DND-41 (cell line): ENCODE measurements at regions not wholly inside any gene's neighbourhood (a gene's known extent, or its start where the extent isn't known, plus 50 kb on each side); places are given as distances from the start of the nearest gene placed in this dataset.
A peak's percentile ranks its signal among the peaks of the same experiment; 100 is the strongest.

Experiments
- ATAC-seq: fragments of 200-7000 bp; cut with Tn5 transposase; 3 replicates; pipeline ENCODE4 v1.9.1; 2021; ENCODE audit warnings: low read depth; ENCODE audit not compliant: insufficient read depth
- DNase-seq: peaks from one replicate; pipeline ENCODE4 v3.0.0-alpha.2; 2020
- H2AFZ ChIP-seq: 2 replicates; pipeline ENCODE4 v1.6.0; 2012; ENCODE audit warnings: low read depth, low read length
- H3K27ac ChIP-seq: 2 replicates; pipeline ENCODE4 v1.5.1; 2012; ENCODE audit warnings: low read length, inconsistent platforms
- H3K27me3 ChIP-seq: fragments of 200-600 bp; sonication (generic); 2 replicates; pipeline ENCODE4 v1.6.0; 2012; ENCODE audit warnings: low read length, mild to moderate bottlenecking, inconsistent platforms; ENCODE audit not compliant: insufficient read depth, poor library complexity
- H3K36me3 ChIP-seq: 2 replicates; pipeline ENCODE4 v1.5.1; 2012; ENCODE audit warnings: low read length, inconsistent platforms; ENCODE audit not compliant: insufficient read depth
- H3K4me1 ChIP-seq: 2 replicates; pipeline ENCODE4 v1.5.1; 2012; ENCODE audit warnings: mild to moderate bottlenecking, low read length; ENCODE audit not compliant: insufficient read depth
- H3K4me2 ChIP-seq: 2 replicates; pipeline ENCODE4 v1.6.0; 2012; ENCODE audit warnings: mild to moderate bottlenecking, moderate library complexity, low read length, inconsistent platforms; ENCODE audit not compliant: insufficient read depth
- H3K4me3 ChIP-seq, 2 experiments: fragments of 200-600 bp in 1 of 2; shearing (Covaris generic) in 1 of 2; 2 replicates each; pipeline ENCODE4 v1.5.1; 2012 to 2016; ENCODE audit warnings: inconsistent platforms in 2 of 2, low read length in 2 of 2, mild to moderate bottlenecking in 2 of 2, low read depth in 1 of 2, moderate library complexity in 1 of 2
- H3K79me2 ChIP-seq: 2 replicates; pipeline ENCODE4 v1.6.0; 2012; ENCODE audit warnings: low read length, inconsistent platforms; ENCODE audit not compliant: insufficient read depth
- H3K9ac ChIP-seq: 2 replicates; pipeline ENCODE4 v1.6.0; 2012; ENCODE audit warnings: low read depth, mild to moderate bottlenecking, inconsistent platforms, low read length, moderate library complexity
- H3K9me3 ChIP-seq: 2 replicates; pipeline ENCODE4 v1.5.1; 2012; ENCODE audit warnings: low read length, moderate library complexity, mild to moderate bottlenecking, inconsistent platforms; ENCODE audit not compliant: insufficient read depth, severe bottlenecking
- H4K20me1 ChIP-seq: 2 replicates; pipeline ENCODE4 v1.6.0; 2012; ENCODE audit warnings: low read length; ENCODE audit not compliant: insufficient read depth
- CTCF ChIP-seq: IDR thresholded peaks from 2 replicates; pipeline ENCODE4 v1.5.1; 2012; ENCODE audit warnings: borderline replicate concordance, low read length, moderate library complexity, mild to moderate bottlenecking; ENCODE audit not compliant: poor library complexity, severe bottlenecking; ENCODE audit errors: extremely low read depth
- EZH2 ChIP-seq: IDR thresholded peaks from 3 replicates; pipeline ENCODE4 v1.6.1; 2012; ENCODE audit warnings: borderline replicate concordance, low read depth, mild to moderate bottlenecking, moderate library complexity, low read length, inconsistent platforms; ENCODE audit not compliant: severe bottlenecking

DNA sequence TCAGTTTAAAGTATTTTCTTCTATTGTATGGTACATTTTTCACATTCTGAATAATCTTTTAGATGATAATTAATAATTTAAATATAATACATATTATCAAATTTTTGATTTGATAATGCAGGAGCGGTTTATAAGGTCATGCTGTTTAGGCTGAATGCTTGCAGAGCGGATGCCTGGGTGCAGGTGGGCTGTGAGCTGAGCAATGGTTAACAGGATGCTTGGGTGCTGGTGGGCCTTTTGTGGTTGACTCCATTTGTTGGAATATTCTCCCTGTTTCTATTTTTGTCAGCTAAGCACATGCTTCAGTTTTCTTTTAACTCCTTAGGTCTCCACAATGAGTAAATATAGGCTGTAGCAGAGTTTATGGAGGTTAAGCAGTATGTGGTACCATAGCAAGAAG, 1549.3 kb downstream of the OTOL1 start:
- H2AFZ ChIP-seq, result no peak overlapping the region
- peak overlapping the region; percentile 23; the same call in 1 of the 2 replicates for H3K9ac ChIP-seq
- no peak for TF ChIP-seq CTCF
- TF ChIP-seq EZH2, result no peak
- ATAC-seq (peak; percentile 99), DNase-seq (peak; percentile 83)
- H3K9me3 ChIP-seq, result peaks cover 7% of the 10 kb centered on the region
- peak overlapping the region; percentile 86 for H3K27ac ChIP-seq
- H3K4me2 ChIP-seq, result peak overlapping the region; percentile 30; the same call in 1 of the 2 replicates
- no peaks in the 10 kb centered on the region for H3K27me3 ChIP-seq
- H3K79me2 ChIP-seq, result no peaks in the 10 kb centered on the region
- no peaks in the 10 kb centered on the region for H4K20me1 ChIP-seq
- no peaks in the 10 kb centered on the region for H3K36me3 ChIP-seq
- H3K4me1 ChIP-seq, result peaks cover 24% of the 10 kb centered on the region
- no peak overlapping the region for H3K4me3 ChIP-seq

GRCh38 chr3:163048881-163049280, 1552.3 kb downstream of the OTOL1 start:
- H3K27me3 ChIP-seq, result no peaks in the 10 kb centered on the region

GRCh38 chr3:163056874-163057497, 1560.4 kb downstream of the OTOL1 start:
- DNase-seq (peak; percentile 64), ATAC-seq (peak; percentile 61)
- no peaks in the 10 kb centered on the region for H3K36me3 ChIP-seq
- TF ChIP-seq CTCF (peak; percentile 64), EZH2 (no peak)
- H3K4me1 ChIP-seq, result peaks cover 3% of the 10 kb centered on the region
- no peaks in the 10 kb centered on the region for H3K79me2 ChIP-seq
- no peaks in the 10 kb centered on the region for H3K27me3 ChIP-seq
- no peak overlapping the region for H3K27ac ChIP-seq
- no peak overlapping the region for H3K4me2 ChIP-seq
- H3K4me3 ChIP-seq, result no peak overlapping the region
- H4K20me1 ChIP-seq, result no peaks in the 10 kb centered on the region
- peaks cover 10% of the 10 kb centered on the region for H3K9me3 ChIP-seq
- no peak overlapping the region for H3K9ac ChIP-seq
- no peak overlapping the region for H2AFZ ChIP-seq

More at GRCh38 chr3:163048881-163049280, 1552.3 kb downstream of the OTOL1 start:
- no peak overlapping the region for H3K4me2 ChIP-seq
- no peaks in the 10 kb centered on the region for H3K36me3 ChIP-seq
- H2AFZ ChIP-seq, result no peak overlapping the region
- H3K4me3 ChIP-seq, result no peak overlapping the region
- H3K9me3 ChIP-seq, result no peaks in the 10 kb centered on the region
- H3K9ac ChIP-seq, result no peak overlapping the region
- H3K79me2 ChIP-seq, result no peaks in the 10 kb centered on the region
- DNase-seq (no peak), ATAC-seq (no peak)
- no peak overlapping the region for H3K27ac ChIP-seq
- H3K4me1 ChIP-seq, result peaks cover 37% of the 10 kb centered on the region
- TF ChIP-seq CTCF (no peak), EZH2 (no peak)
- H4K20me1 ChIP-seq, result no peaks in the 10 kb centered on the region
